ENCODE measurements at regions not wholly inside any gene's neighbourhood (a gene's known extent, or its start where the extent isn't known, plus 50 kb on each side); places are given as distances from the start of the nearest gene placed in this dataset.
"Not testable (repeated sequence)": the region's sequence is repeated elsewhere in the genome, so short reads cannot be mapped to it uniquely, and the experiment has no call there.

GRCh38 chr16:22719945-22720344 is 94.0 kb upstream of the HS3ST2 start:
- DNase-seq (ENCODE audit: low read depth), result no peak

GRCh38 chr16:22721511-22722100 is 92.4 kb upstream of the HS3ST2 start:
- no peak for DNase-seq (ENCODE audit: low read depth)

GRCh38 chr16:22722551-22723541 is 91.1 kb upstream of the HS3ST2 start:
- not testable (repeated sequence) for DNase-seq (ENCODE audit: low read depth)

- no peak for DNase-seq (ENCODE audit: low read depth)
Observed at GRCh38 chr16:22726868-22727267, 87.1 kb upstream of the HS3ST2 start.

GRCh38 chr16:22727285-22728166 is 86.4 kb upstream of the HS3ST2 start:
- no peak for DNase-seq (ENCODE audit: low read depth)

- DNase-seq (ENCODE audit: low read depth), result no peak
Observed at GRCh38 chr16:22728167-22728836, 85.7 kb upstream of the HS3ST2 start.

- DNase-seq (ENCODE audit: low read depth), result no peak
Observed at GRCh38 chr16:22732400-22732799, 81.6 kb upstream of the HS3ST2 start.

- no peak for DNase-seq (ENCODE audit: low read depth)
Observed at GRCh38 chr16:22732959-22733358, 81.0 kb upstream of the HS3ST2 start.

GRCh38 chr16:22734368-22734767 is 79.6 kb upstream of the HS3ST2 start:
- DNase-seq (ENCODE audit: low read depth), result no peak

GRCh38 chr16:22736791-22737190 is 77.2 kb upstream of the HS3ST2 start:
- DNase-seq (ENCODE audit: low read depth), result no peak

- DNase-seq (ENCODE audit: low read depth), result no peak
Observed at GRCh38 chr16:22739077-22739476, 74.9 kb upstream of the HS3ST2 start.

- no peak for DNase-seq (ENCODE audit: low read depth)
Observed at GRCh38 chr16:22743401-22743800, 70.6 kb upstream of the HS3ST2 start.

- no peak for DNase-seq (ENCODE audit: low read depth)
Observed at GRCh38 chr16:22751104-22751667, 62.8 kb upstream of the HS3ST2 start.

GRCh38 chr16:22751685-22752084 is 62.3 kb upstream of the HS3ST2 start:
- DNase-seq (ENCODE audit: low read depth), result no peak

- no peak for DNase-seq (ENCODE audit: low read depth)
Observed at GRCh38 chr16:22753451-22753850, 60.5 kb upstream of the HS3ST2 start.

GRCh38 chr16:22754577-22754976 is 59.4 kb upstream of the HS3ST2 start:
- DNase-seq (ENCODE audit: low read depth), result no peak

- DNase-seq (ENCODE audit: low read depth), result no peak
Observed at GRCh38 chr16:22757202-22757601, 56.8 kb upstream of the HS3ST2 start.

GRCh38 chr16:22762486-22762885 is 51.5 kb upstream of the HS3ST2 start:
- no peak for DNase-seq (ENCODE audit: low read depth)

- no peak for DNase-seq (ENCODE audit: low read depth)
Observed at GRCh38 chr16:22763437-22764080, 50.4 kb upstream of the HS3ST2 start.

All from ELR (cell line).